PC-3 (cell line): ENCODE measurements at regions not wholly inside any gene's neighbourhood (a gene's known extent, or its start where the extent isn't known, plus 50 kb on each side); places are given as distances from the start of the nearest gene placed in this dataset.

Source experiments
- ATAC-seq: fragments of 200-7000 bp; cut with Tn5 transposase; 2 replicates; pipeline ENCODE4 v1.9.1; 2020; ENCODE audit warnings: mild to moderate bottlenecking, moderate library complexity
- BruUV-seq: library from RNA; stranded (reverse); fragments of 400-500 nt; replicated peaks from 2 replicates; lab custom pipeline; 2021; lab: Mats Ljungman, UMichigan
- CTCF ChIA-PET: fragments of 300-600 bp; sonication (Branson Sonifier 250); formaldehyde crosslinking; loops from one replicate; lab custom pipeline; 2022; ENCODE audit warnings: antibody characterized with exemption; lab: Charles Lee
- POLR2A ChIA-PET: fragments of 300-600 bp; sonication (Branson Sonifier 250); formaldehyde crosslinking; loops from one replicate; lab custom pipeline; 2022; ENCODE audit warnings: antibody characterized with exemption; ENCODE audit not compliant: unreplicated experiment; lab: Charles Lee
- DNase-seq: peaks from one replicate; pipeline ENCODE4 v3.0.0-alpha.2; 2015
- H2AFZ ChIP-seq: fragments of 300-600 bp; sonication (generic); 2 replicates; pipeline ENCODE4 v1.6.0; 2016; ENCODE audit warnings: antibody characterized with exemption, low read length
- H3F3A ChIP-seq: fragments of 300-600 bp; sonication (generic); one replicate; pipeline ENCODE4 v1.6.0; 2017; ENCODE audit warnings: antibody characterized with exemption, low read length, control low read depth, mild to moderate bottlenecking; ENCODE audit not compliant: unreplicated experiment
- H3K27ac ChIP-seq: fragments of 300-600 bp; sonication (generic); 2 replicates; pipeline ENCODE4 v1.5.1; 2016; ENCODE audit warnings: mild to moderate bottlenecking, low read length
- H3K27me3 ChIP-seq: fragments of 300-600 bp; sonication (generic); 2 replicates; pipeline ENCODE4 v1.6.1; 2016; ENCODE audit warnings: low read length, mixed read lengths
- H3K36me3 ChIP-seq: fragments of 300-600 bp; sonication (generic); 2 replicates; pipeline ENCODE4 v1.6.1; 2016; ENCODE audit warnings: low read depth, mixed run types, low read length, mixed read lengths
- H3K4me1 ChIP-seq: fragments of 300-600 bp; sonication (generic); 2 replicates; pipeline ENCODE4 v1.5.1; 2016; ENCODE audit warnings: low read length; ENCODE audit not compliant: insufficient read depth
- H3K4me2 ChIP-seq: fragments of 300-600 bp; sonication (generic); 2 replicates; pipeline ENCODE4 v1.6.0; 2016; ENCODE audit warnings: low read length
- H3K4me3 ChIP-seq: fragments of 300-600 bp; sonication (generic); 2 replicates; pipeline ENCODE4 v1.5.1; 2016; ENCODE audit warnings: mild to moderate bottlenecking, low read length, mixed read lengths
- H3K79me2 ChIP-seq: fragments of 300-600 bp; sonication (generic); 2 replicates; pipeline ENCODE4 v1.6.1; 2017; ENCODE audit warnings: low read length, mixed read lengths
- H3K9ac ChIP-seq: fragments of 300-600 bp; sonication (generic); 2 replicates; pipeline ENCODE4 v1.6.0; 2016; ENCODE audit warnings: mild to moderate bottlenecking, low read length
- H3K9me2 ChIP-seq: fragments of 300-600 bp; sonication (generic); replicated peaks from 2 replicates; pipeline ENCODE4 v1.6.1; 2016; ENCODE audit warnings: mixed run types, low read length, mixed read lengths
- H3K9me3 ChIP-seq: fragments of 300-600 bp; sonication (generic); 2 replicates; pipeline ENCODE4 v1.6.1; 2016; ENCODE audit warnings: low read length, mixed read lengths
- H4K20me1 ChIP-seq: fragments of 300-600 bp; sonication (generic); 2 replicates; pipeline ENCODE4 v1.6.1; 2016; ENCODE audit warnings: low read length, mixed read lengths
- EZH2 ChIP-seq: fragments of 300-600 bp; sonication (generic); IDR thresholded peaks from one replicate; pipeline ENCODE4 v1.6.1; 2017; ENCODE audit warnings: antibody characterized with exemption, mild to moderate bottlenecking, low read length; ENCODE audit not compliant: unreplicated experiment
- EZH2phosphoT487 ChIP-seq: fragments of 300-600 bp; sonication (generic); IDR thresholded peaks from 2 replicates; pipeline ENCODE4 v1.6.1; 2018; ENCODE audit warnings: mild to moderate bottlenecking, antibody characterized with exemption, low read length, borderline replicate concordance
- intact Hi-C: fragments of 100-400 bp; cut with micrococcal nuclease; formaldehyde crosslinking; loops from 2 replicates; pipeline ENCODE4 v1.9.0; 2023
- TF ChIP-seq, protein P1 (sequence below): fragments of 300-600 bp; sonication (generic); conservative IDR thresholded peaks from 2 replicates; pipeline ENCODE4 v1.5.1; 2017; ENCODE audit warnings: antibody characterized with exemption, low read depth, mild to moderate bottlenecking, low read length

DNA sequence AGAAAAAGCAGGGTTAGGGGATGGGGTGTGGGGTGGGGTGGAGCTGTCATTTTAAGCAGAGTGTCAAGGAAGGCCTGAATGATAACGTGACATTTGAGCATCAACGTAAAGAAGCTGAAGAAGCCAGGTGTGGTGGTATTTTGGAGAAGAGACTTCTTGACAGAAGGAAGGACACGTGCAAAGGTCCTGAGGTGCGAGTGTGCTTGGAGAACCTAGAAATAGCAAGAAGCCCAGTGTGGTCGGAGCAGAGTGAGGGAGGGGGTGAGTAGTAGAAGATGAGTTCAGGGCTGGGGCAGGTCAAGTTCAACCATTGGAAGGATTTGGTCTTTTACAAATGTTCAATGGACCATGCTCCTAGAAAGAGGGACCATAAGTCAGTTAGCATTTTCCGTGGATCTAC is 140.2 kb upstream of the ZBTB40 start:
- ATAC-seq (no peak), DNase-seq (no peak)
- H3K36me3 ChIP-seq, result no peaks in the 10 kb centered on the region
- H2AFZ ChIP-seq, result no peak overlapping the region
- intact Hi-C loops, result no loop called here
- H3K4me3 ChIP-seq, result no peak overlapping the region
- H3K9me2 ChIP-seq, result no peaks in the 10 kb centered on the region
- peaks cover 6% of the 10 kb centered on the region; the same call in 1 of the 2 replicates for H3K9me3 ChIP-seq
- no TSS peak for BruUV-seq
- no peak for TF ChIP-seq EZH2
- no peak for TF ChIP-seq EZH2phosphoT487
- TF ChIP-seq, protein P1, sequence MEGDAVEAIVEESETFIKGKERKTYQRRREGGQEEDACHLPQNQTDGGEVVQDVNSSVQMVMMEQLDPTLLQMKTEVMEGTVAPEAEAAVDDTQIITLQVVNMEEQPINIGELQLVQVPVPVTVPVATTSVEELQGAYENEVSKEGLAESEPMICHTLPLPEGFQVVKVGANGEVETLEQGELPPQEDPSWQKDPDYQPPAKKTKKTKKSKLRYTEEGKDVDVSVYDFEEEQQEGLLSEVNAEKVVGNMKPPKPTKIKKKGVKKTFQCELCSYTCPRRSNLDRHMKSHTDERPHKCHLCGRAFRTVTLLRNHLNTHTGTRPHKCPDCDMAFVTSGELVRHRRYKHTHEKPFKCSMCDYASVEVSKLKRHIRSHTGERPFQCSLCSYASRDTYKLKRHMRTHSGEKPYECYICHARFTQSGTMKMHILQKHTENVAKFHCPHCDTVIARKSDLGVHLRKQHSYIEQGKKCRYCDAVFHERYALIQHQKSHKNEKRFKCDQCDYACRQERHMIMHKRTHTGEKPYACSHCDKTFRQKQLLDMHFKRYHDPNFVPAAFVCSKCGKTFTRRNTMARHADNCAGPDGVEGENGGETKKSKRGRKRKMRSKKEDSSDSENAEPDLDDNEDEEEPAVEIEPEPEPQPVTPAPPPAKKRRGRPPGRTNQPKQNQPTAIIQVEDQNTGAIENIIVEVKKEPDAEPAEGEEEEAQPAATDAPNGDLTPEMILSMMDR, result no peak
- H4K20me1 ChIP-seq, result no peaks in the 10 kb centered on the region
- H3K4me2 ChIP-seq, result no peak overlapping the region
- H3F3A ChIP-seq, result no peaks in the 10 kb centered on the region
- H3K27me3 ChIP-seq, result peaks cover 19% of the 10 kb centered on the region
- ChIA-PET CTCF (no interaction called here), POLR2A (no interaction called here)
- no peak overlapping the region for H3K9ac ChIP-seq
- no peaks in the 10 kb centered on the region for H3K79me2 ChIP-seq
- no peaks in the 10 kb centered on the region for H3K4me1 ChIP-seq
- no peak overlapping the region for H3K27ac ChIP-seq

DNA sequence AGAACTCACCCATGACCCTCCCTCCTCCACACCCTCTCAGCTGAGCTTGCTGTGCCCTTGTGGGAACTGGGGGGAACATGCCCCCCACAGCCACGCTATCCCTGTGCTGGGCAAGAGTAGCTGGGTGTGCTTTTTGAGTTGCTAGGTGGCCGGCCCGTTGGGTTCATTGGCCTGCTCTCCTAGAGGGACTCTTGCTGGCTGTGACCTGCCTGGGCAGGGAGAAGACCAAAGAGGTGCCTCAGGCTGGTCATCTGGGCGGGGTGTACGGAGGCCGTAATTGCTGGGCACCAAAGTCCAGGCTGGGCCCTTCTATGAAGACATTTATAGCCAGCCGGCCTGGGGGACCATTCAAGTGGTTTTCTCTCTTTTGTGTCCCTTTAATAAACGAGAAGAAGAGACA is 138.3 kb upstream of the ZBTB40 start:
- no peak for ATAC-seq
- no TSS peak for BruUV-seq

DNA sequence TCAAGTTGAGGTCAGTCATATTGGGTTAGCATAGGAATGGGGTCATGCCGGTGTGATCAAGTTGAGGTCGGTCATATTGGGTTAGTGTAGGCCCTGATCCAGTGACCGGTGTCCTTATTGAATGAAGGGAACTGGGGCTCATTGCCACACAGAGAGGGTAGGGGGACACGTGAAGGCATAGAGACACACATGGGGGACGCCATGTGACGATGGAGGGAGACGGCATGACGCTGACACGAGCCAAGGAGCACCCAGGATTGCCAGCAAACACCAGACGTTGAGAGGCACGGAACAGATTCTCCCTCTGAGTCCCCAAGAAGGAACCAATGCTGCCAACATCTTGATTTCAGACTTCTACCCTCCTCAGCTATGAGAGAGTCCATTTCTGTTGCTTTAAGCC is 136.9 kb upstream of the ZBTB40 start:
- H3K4me3 ChIP-seq, result no peak overlapping the region
- H3K36me3 ChIP-seq, result no peaks in the 10 kb centered on the region
- H4K20me1 ChIP-seq, result no peaks in the 10 kb centered on the region
- BruUV-seq, result no TSS peak
- no peak for ATAC-seq
- no peak for DNase-seq
- TF ChIP-seq EZH2, result no peak
- TF ChIP-seq, protein P1, result no peak
- TF ChIP-seq EZH2phosphoT487, result no peak
- no peaks in the 10 kb centered on the region for H3K27me3 ChIP-seq
- H3K9me3 ChIP-seq, result no peaks in the 10 kb centered on the region
- no peaks in the 10 kb centered on the region for H3K9me2 ChIP-seq
- no peaks in the 10 kb centered on the region for H3K79me2 ChIP-seq
- no peaks in the 10 kb centered on the region for H3F3A ChIP-seq
- H3K9ac ChIP-seq, result no peak overlapping the region
- ChIA-PET POLR2A (no interaction called here), CTCF (no interaction called here)
- no peaks in the 10 kb centered on the region for H3K4me1 ChIP-seq
- intact Hi-C loops, result no loop called here
- no peak overlapping the region for H2AFZ ChIP-seq
- no peak overlapping the region for H3K4me2 ChIP-seq
- no peak overlapping the region for H3K27ac ChIP-seq

More for the DNA sequence above, 138.3 kb upstream of the ZBTB40 start:
- no peaks in the 10 kb centered on the region for H3F3A ChIP-seq
- no peak overlapping the region for H3K27ac ChIP-seq
- TF ChIP-seq EZH2 (no peak), EZH2phosphoT487 (no peak)
- TF ChIP-seq, protein P1, result no peak
- intact Hi-C loops, result no loop called here
- no peak overlapping the region for H3K4me2 ChIP-seq
- no peak for DNase-seq
- ChIA-PET POLR2A (no interaction called here), CTCF (no interaction called here)
- H3K4me1 ChIP-seq, result no peaks in the 10 kb centered on the region
- H3K9me2 ChIP-seq, result no peaks in the 10 kb centered on the region
- no peaks in the 10 kb centered on the region for H4K20me1 ChIP-seq
- no peak overlapping the region for H3K9ac ChIP-seq
- H3K79me2 ChIP-seq, result no peaks in the 10 kb centered on the region
- no peak overlapping the region for H2AFZ ChIP-seq
- H3K36me3 ChIP-seq, result no peaks in the 10 kb centered on the region
- H3K9me3 ChIP-seq, result peaks cover 2% of the 10 kb centered on the region; the same call in 1 of the 2 replicates
- H3K27me3 ChIP-seq, result peaks cover 3% of the 10 kb centered on the region
- no peak overlapping the region for H3K4me3 ChIP-seq
